ENCODE measurements at regions not wholly inside any gene's neighbourhood (a gene's known extent, or its start where the extent isn't known, plus 50 kb on each side); places are given as distances from the start of the nearest gene placed in this dataset.

DNA sequence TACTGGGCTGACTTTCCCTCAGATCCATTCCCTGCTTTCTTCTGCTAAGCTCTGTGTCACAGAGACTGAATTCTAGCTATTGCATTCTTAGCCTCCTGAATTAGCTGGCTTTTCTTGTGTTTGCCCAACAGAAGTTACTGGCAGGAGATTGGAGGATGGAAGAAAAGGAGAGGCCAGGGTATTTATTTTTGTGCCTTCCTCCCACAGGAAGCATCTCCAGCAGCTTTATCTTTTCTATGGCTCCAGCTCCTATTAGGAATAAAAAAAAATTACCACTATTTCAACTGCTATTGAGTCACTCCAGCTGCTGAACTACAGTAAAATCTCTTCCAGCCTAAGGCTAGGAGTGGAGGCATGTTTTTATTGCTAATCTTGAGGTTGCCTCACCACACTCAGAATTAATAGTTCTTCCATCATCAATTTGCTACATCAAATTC, 492.4 kb downstream of the RFPL4B start:
- no peaks in the 10 kb centered on the region for H3K36me3 Mint-ChIP-seq (ENCODE audit: low read depth)
- intact Hi-C loops (cut with micrococcal nuclease), result no loop called here
- DNase-seq, result no peak
- ATAC-seq (ENCODE audit: low read depth), result no peak
- TF ChIP-seq CTCF (IDR thresholded peaks at IDR 0.05), result no peak
- H3K4me3 Mint-ChIP-seq, result no peak overlapping the region
- ChIA-PET CTCF (no interaction called here), POLR2A (no interaction called here)
- no peak overlapping the region for H3K27ac Mint-ChIP-seq
- H3K4me1 Mint-ChIP-seq, result peaks cover 4% of the 10 kb centered on the region
- H3K27me3 Mint-ChIP-seq, result no peaks in the 10 kb centered on the region
- no peaks in the 10 kb centered on the region for H3K9me3 Mint-ChIP-seq

GRCh38 chr6:112841553-112842329, 494.6 kb downstream of the RFPL4B start:
- no peak overlapping the region for H3K4me3 Mint-ChIP-seq
- POLR2A ChIA-PET, result no interaction called here
- DNase-seq, result no peak
- no peaks in the 10 kb centered on the region for H3K27me3 Mint-ChIP-seq
- no peaks in the 10 kb centered on the region for H3K36me3 Mint-ChIP-seq (ENCODE audit: low read depth)
- CTCF ChIA-PET, result no interaction called here
- H3K9me3 Mint-ChIP-seq, result no peaks in the 10 kb centered on the region
- no peak overlapping the region for H3K27ac Mint-ChIP-seq
- ATAC-seq (ENCODE audit: low read depth), result no peak
- intact Hi-C loops (cut with micrococcal nuclease), result no loop called here
- H3K4me1 Mint-ChIP-seq, result peaks cover 4% of the 10 kb centered on the region
- TF ChIP-seq CTCF (IDR thresholded peaks at IDR 0.05), result no peak

GRCh38 chr6:112842330-112842685, 495.2 kb downstream of the RFPL4B start:
- Mint-ChIP-seq H3K27ac (no peak overlapping the region), H3K4me1 (peaks cover 4% of the 10 kb centered on the region), H3K36me3 (ENCODE audit: low read depth) (no peaks in the 10 kb centered on the region), H3K9me3 (no peaks in the 10 kb centered on the region), H3K4me3 (no peak overlapping the region), H3K27me3 (no peaks in the 10 kb centered on the region)
- CTCF ChIA-PET, result no interaction called here
- intact Hi-C loops (cut with micrococcal nuclease), result no loop called here
- ATAC-seq (ENCODE audit: low read depth), result no peak
- no peak for DNase-seq
- TF ChIP-seq CTCF (IDR thresholded peaks at IDR 0.05), result no peak
- POLR2A ChIA-PET, result no interaction called here

DNA sequence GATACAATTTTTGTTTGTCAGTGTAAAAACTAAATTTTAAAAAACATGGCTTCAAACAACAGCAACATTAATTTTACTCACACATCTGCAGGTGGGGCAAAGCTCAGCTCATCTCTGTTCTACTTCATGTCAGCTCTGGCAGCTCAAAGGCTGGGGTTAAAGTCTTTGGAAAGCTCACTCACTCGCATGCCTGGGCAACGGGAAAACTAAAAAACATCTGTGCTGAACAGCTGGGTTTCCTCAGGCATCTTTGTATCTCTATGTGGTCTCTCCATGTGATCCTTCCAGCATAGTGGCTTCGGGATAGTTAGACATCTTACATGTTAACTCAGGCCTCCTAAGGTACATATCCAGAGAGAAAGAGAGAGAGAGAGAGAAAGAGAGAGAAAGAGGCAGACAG, 499.6 kb downstream of the RFPL4B start:
- H3K4me3 Mint-ChIP-seq, result no peak overlapping the region
- no peaks in the 10 kb centered on the region for H3K9me3 Mint-ChIP-seq
- ATAC-seq (ENCODE audit: low read depth), result no peak
- H3K4me1 Mint-ChIP-seq, result peaks cover 4% of the 10 kb centered on the region
- ChIA-PET CTCF (no interaction called here), POLR2A (no interaction called here)
- H3K36me3 Mint-ChIP-seq (ENCODE audit: low read depth), result no peaks in the 10 kb centered on the region
- TF ChIP-seq CTCF (IDR thresholded peaks at IDR 0.05), result no peak
- intact Hi-C loops (cut with micrococcal nuclease), result no loop called here
- no peak for DNase-seq
- no peak overlapping the region for H3K27ac Mint-ChIP-seq
- no peaks in the 10 kb centered on the region for H3K27me3 Mint-ChIP-seq

- H3K4me3 Mint-ChIP-seq, result no peak overlapping the region
- no peak for TF ChIP-seq CTCF (IDR thresholded peaks at IDR 0.05)
- CTCF ChIA-PET, result no interaction called here
- no peak overlapping the region for H3K27ac Mint-ChIP-seq
- H3K27me3 Mint-ChIP-seq, result peaks cover 5% of the 10 kb centered on the region
- no peak for ATAC-seq (ENCODE audit: low read depth)
- H3K36me3 Mint-ChIP-seq (ENCODE audit: low read depth), result no peaks in the 10 kb centered on the region
- DNase-seq, result no peak
- POLR2A ChIA-PET, result no interaction called here
- H3K9me3 Mint-ChIP-seq, result no peaks in the 10 kb centered on the region
- intact Hi-C loops (cut with micrococcal nuclease), result no loop called here
- H3K4me1 Mint-ChIP-seq, result no peaks in the 10 kb centered on the region
These were observed 504.0 kb downstream of the RFPL4B start for GRCh38 chr6:112851146-112851545.
